Rectal smooth muscle tissue (tissue), 1 donor: ENCODE measurements at regions not wholly inside any gene's neighbourhood (a gene's known extent, or its start where the extent isn't known, plus 50 kb on each side); places are given as distances from the start of the nearest gene placed in this dataset.

ENCODE experiments used
- H3K27ac ChIP-seq: one replicate; pipeline ENCODE4 v1.7.0; 2013; ENCODE audit warnings: low read depth, low read length, inconsistent platforms
- H3K27me3 ChIP-seq: one replicate; pipeline ENCODE4 v1.7.0; 2013; ENCODE audit warnings: low read length; ENCODE audit not compliant: control insufficient read depth, insufficient read depth
- H3K36me3 ChIP-seq: one replicate; pipeline ENCODE4 v1.7.0; 2013; ENCODE audit warnings: low read length; ENCODE audit not compliant: control insufficient read depth, insufficient read depth
- H3K4me1 ChIP-seq: one replicate; pipeline ENCODE4 v1.7.0; 2013; ENCODE audit warnings: low read length; ENCODE audit not compliant: control insufficient read depth, insufficient read depth
- H3K4me3 ChIP-seq: one replicate; pipeline ENCODE4 v1.7.0; 2013; ENCODE audit warnings: low read length
- H3K9ac ChIP-seq: one replicate; pipeline ENCODE4 v1.7.0; 2013; ENCODE audit warnings: low read length

DNA sequence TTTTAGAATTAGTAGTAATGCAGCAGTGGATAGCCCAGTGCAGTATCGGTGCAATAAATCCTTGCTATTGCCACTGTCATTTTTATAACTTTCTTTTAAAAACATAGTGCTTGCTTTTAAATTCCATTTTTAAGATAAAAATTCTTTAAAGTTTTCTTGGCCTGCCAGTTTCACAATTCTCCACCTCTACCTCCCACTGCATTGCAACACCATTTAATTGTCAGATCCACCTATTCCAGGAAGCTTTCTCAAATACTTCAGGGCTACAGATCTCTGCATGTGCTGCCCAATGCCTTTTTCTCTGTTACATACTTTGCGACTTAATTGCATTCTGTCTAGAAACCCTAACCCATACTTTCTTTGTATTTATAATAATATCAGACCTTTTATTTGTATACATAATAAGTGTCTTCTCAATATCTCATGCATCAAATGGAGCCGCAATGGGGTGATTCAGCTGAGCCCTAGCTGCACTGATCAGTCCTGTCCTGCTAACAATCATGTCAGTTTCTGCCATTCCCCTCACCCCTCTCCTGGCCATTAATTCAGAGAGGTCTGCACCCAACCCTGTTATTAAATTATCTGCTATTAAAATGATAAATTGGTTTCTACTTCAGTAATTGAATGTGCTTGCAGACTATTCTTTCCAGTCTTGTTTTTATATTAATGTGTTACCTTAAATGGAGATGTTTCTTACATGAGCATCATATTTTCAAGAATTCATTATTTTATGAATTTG is 193.1 kb downstream of the SLIT2 start:
- H3K4me3 ChIP-seq = no peak overlapping the region
- no peaks in the 10 kb centered on the region for H3K36me3 ChIP-seq
- H3K4me1 ChIP-seq = peaks cover 8% of the 10 kb centered on the region
- no peak overlapping the region for H3K27ac ChIP-seq
- no peaks in the 10 kb centered on the region for H3K27me3 ChIP-seq
- H3K9ac ChIP-seq = no peak overlapping the region

DNA sequence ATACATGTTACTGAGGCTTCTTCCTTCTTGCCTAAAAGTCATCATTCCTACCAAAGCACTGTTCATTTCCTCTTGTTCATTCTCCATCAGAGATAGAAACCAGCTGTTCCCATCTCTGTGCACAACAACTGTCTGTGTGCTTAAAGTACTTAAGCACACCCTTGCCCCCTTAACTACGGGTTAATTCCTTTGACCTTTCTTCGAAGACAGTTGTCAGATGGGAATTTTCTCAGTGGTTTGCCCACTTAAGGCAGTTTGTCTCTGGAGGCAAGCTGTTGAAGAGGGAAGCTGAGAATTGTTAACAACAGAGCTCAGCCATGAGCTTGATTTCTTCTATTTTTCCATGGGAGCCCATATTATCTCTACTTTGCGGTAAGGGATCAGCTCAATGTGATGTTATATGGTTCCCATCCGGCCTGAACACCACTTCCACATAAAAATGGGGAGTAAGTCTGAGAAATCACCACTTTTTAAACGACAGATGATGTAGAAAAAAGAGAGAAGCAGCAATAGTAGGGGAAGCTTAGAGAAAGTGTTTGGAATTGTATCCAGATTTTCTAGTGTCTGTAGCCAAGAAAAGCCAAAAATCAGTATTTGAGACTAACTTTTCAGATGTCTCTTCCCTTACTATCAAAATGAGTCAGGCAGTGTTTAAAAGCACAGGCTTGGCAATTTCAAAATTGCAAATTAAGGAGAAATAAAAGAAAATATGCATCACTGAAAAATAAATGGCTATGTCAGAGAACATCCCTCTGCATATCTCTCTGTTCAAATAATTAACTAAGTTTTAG is 194.4 kb downstream of the SLIT2 start:
- no peaks in the 10 kb centered on the region for H3K27me3 ChIP-seq
- no peak overlapping the region for H3K4me3 ChIP-seq
- H3K9ac ChIP-seq = no peak overlapping the region
- peaks cover 7% of the 10 kb centered on the region for H3K4me1 ChIP-seq
- no peak overlapping the region for H3K27ac ChIP-seq
- H3K36me3 ChIP-seq = no peaks in the 10 kb centered on the region

DNA sequence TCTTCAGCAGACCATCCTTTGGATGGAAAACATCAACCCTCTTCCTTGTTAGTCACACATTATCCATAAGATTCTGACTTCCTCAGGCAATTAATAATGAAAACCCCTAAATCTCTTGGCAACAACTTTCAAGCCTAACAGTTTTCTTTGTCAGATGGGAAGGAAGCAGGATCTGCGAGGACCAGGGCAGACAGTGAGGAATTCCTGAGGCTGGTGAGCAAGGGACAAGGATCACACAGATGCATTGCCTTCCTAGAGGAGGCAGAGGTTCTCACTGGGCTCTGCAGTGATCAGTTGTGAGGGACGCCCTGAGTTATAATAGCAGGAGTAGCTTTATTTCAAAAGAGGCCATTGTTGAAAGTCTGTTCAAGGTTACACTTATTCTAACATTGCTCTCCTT is 195.4 kb downstream of the SLIT2 start:
- Histone ChIP-seq H3K27me3 (no peaks in the 10 kb centered on the region), H3K9ac (no peak overlapping the region), H3K4me3 (no peak overlapping the region), H3K36me3 (no peaks in the 10 kb centered on the region), H3K4me1 (peaks cover 7% of the 10 kb centered on the region), H3K27ac (no peak overlapping the region)

DNA sequence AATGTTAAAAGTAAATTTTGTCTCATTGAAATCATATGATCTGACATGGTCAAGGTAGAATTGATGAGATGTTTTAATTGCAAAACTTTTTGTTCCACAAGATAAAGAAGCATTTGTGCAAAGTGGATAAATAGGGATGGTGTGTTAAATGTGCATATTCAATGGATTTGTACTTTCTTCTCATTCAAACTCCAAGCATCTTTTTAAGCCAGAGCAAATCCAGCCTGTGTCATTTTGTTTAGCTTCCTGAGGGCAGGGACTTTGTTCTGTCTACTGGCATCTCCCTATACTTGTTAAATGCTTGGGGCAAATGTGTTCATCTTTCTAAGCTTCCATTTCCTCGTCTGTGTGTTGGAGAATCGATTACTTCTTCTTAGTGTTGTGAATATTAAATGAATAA is 200.3 kb downstream of the SLIT2 start:
- H3K36me3 ChIP-seq = no peaks in the 10 kb centered on the region
- H3K27ac ChIP-seq = no peak overlapping the region
- no peak overlapping the region for H3K9ac ChIP-seq
- H3K27me3 ChIP-seq = no peaks in the 10 kb centered on the region
- H3K4me3 ChIP-seq = no peak overlapping the region
- no peaks in the 10 kb centered on the region for H3K4me1 ChIP-seq

DNA sequence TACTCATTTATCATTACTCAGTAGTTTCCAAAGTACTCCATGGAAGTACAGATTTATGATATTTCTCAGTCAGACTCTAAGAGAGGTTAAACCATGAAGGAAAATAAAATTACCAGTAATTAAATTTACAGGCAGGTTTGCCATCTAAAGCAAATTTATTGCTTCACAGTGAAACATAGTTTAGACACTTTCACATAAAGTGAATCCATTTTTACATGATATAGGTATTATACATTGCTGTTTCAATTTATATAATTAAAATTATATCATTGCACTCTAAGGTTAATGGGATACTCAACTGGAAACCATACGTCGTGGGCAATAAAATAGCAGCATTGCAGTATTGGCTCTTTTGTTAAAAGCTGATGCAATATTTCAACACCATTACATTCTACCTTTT is 202.8 kb downstream of the SLIT2 start:
- Histone ChIP-seq H3K27me3 (no peaks in the 10 kb centered on the region), H3K27ac (no peak overlapping the region), H3K9ac (no peak overlapping the region), H3K4me3 (no peak overlapping the region), H3K36me3 (no peaks in the 10 kb centered on the region), H3K4me1 (no peaks in the 10 kb centered on the region)

DNA sequence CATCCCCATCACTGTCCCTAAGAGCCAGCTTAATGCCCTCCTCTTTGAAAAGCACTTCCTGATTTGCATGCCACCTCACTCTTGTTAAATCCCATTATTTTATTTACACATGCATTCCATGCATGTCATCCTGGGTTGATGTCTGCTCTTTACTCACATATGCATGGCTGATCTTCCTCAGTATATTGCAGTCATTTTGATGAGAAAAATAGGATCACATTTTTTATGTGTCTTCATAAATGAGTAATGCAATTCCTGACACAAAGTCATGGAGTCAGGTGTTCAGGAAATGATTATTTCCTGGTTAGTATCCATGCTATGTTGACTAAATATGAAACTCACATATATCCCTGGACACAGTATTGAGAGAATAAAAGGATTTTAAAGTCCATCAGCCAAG is 204.7 kb downstream of the SLIT2 start:
- no peak overlapping the region for H3K4me3 ChIP-seq
- no peak overlapping the region for H3K9ac ChIP-seq
- no peak overlapping the region for H3K27ac ChIP-seq
- H3K36me3 ChIP-seq = no peaks in the 10 kb centered on the region
- no peaks in the 10 kb centered on the region for H3K4me1 ChIP-seq
- H3K27me3 ChIP-seq = no peaks in the 10 kb centered on the region

DNA sequence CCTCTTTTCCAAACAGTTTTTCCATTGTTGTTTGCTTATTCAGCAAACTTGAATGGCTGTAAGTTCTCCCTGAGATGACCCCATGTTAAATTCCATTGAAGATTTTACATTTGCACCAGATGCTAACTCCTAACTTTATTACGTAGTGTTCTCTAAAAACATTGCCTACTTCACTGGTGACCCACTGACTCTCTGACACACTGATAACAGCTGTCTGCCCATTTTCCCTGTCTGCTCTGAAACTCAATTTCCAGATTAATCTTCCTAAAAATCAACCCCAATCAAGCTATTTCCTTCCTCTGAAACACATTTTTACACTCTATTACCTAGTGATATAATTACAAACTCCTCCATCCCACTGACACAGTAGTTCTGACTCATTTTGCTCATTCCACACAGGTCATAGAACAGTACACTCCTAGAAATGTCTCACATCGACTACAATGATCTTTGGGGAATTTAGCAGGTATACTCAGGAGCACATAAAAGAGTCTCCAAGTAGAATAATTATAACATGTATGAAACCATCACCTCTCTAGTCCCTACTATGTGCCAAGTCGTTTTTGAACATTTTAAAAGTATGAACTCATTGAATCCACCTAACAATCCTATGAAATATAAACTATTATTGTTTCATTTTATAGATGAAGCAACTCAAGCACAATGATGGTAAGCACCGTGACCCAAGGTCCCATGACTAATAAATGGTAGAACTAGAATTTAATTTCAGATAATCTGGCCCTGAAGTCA is 210.9 kb downstream of the SLIT2 start:
- H3K27me3 ChIP-seq = no peaks in the 10 kb centered on the region
- no peak overlapping the region for H3K4me3 ChIP-seq
- no peaks in the 10 kb centered on the region for H3K36me3 ChIP-seq
- no peaks in the 10 kb centered on the region for H3K4me1 ChIP-seq
- no peak overlapping the region for H3K27ac ChIP-seq
- H3K9ac ChIP-seq = no peak overlapping the region

DNA sequence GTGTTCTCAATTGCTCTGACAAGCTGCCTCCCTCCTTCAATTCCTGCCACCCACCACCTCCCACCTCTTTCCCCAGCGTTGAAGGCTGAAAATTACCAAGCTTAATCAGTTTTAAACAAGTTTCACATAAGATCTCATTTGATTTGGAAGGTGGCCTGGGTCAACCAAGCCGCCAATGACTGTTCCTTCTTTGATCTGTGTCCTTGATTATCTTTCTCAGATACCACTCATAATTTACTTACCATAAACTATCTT is 211.4 kb downstream of the SLIT2 start:
- no peak overlapping the region for H3K27ac ChIP-seq
- no peak overlapping the region for H3K4me3 ChIP-seq
- no peaks in the 10 kb centered on the region for H3K36me3 ChIP-seq
- no peak overlapping the region for H3K9ac ChIP-seq
- H3K27me3 ChIP-seq = no peaks in the 10 kb centered on the region
- no peaks in the 10 kb centered on the region for H3K4me1 ChIP-seq

DNA sequence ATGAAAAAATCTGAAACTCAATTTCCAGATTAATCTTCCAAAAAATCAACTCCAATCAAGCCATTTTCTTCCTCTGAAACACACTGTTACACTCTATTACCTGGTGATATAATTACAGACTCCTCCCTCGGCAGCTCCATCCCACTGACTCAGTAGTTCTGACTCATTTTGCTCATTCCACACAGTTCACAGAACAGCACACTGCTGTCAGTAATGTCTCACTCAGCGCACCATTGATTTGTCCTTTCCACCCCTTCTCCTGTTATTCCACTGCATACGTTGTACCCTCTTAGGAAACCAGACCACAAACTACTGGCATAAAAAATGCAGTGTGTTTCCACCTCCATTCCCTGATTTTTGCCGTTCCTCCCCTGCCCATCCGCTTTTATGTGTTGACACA is 212.7 kb downstream of the SLIT2 start:
- Histone ChIP-seq H3K27me3 (no peaks in the 10 kb centered on the region), H3K27ac (no peak overlapping the region), H3K36me3 (no peaks in the 10 kb centered on the region), H3K4me1 (no peaks in the 10 kb centered on the region), H3K9ac (no peak overlapping the region), H3K4me3 (no peak overlapping the region)

DNA sequence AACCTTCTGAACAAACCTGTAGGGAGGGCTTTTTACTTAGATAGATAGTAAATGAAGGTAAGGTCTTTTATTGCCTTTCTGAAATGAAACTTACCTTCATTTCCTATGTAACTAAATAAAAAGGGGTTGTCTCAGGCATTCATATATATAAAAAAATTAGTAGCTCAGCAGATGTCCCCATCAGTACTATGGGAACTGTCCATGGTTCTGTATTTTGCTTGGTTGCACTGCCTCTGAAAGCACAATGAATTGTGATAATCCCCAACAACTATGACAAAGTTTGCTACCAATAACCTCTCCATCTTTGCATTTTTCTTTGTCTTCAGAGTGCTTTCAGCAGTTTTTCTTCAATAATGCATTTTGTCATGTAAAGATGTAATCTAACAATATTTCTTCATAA is 222.4 kb downstream of the SLIT2 start:
- H3K27ac ChIP-seq = no peak overlapping the region
- H3K4me1 ChIP-seq = peaks cover 3% of the 10 kb centered on the region
- no peaks in the 10 kb centered on the region for H3K36me3 ChIP-seq
- no peak overlapping the region for H3K9ac ChIP-seq
- no peaks in the 10 kb centered on the region for H3K27me3 ChIP-seq
- no peak overlapping the region for H3K4me3 ChIP-seq

DNA sequence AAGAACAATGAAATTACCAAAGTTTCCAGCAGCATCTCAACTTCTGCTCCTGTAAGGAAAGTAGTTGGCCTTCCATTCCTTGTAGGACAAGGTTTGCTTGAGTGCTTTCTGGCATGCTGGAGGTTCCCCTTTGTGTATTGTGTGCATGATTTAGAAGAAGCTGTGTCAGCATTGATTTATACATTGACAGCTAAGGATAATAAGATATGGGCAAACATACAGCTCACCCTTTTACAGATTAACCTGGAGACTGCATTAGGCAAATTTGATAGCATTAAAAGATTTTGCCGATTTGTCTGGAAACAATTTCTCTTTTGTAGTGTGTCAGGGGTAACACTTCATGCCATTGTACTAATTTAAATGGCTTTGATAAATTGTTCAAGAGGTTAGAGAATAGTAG is 221.8 kb upstream of the PACRGL start:
- no peaks in the 10 kb centered on the region for H3K36me3 ChIP-seq
- no peak overlapping the region for H3K4me3 ChIP-seq
- H3K9ac ChIP-seq = no peak overlapping the region
- peaks cover 3% of the 10 kb centered on the region for H3K4me1 ChIP-seq
- H3K27me3 ChIP-seq = no peaks in the 10 kb centered on the region
- no peak overlapping the region for H3K27ac ChIP-seq

DNA sequence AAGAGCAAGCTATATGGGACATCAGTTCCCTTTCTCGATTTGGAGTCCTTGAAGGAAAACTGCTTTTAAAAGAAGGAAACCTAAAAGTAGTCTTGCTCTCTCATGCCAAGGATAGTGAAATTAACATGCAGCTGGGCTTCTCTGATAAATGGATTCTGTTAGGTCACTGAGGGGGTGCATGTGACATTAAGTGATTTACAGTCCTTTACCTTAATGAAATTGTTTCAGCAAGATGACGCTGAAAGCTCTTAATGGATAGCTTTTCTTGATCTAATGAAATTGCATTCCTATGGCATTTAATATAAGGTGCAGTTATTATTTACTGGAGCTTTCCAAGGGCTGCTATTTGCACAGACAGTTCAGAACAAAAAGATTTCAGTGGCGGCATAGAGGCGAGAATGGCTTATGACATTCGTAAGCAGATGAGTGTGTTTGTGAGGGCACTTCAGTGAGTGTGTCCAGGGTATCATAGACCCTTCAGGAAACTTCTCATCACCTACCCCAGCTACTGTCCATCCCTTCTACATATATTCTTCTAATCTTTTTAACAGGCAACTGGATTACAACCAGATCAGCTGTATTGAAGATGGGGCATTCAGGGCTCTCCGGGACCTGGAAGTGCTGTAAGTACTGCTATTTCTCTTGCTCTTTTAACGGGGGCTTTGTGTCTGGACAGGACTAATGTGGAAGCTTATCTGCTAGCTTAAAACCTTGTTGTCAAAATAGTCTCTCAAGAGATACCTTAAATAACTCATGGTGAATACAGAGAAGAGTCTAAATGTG is 219.9 kb upstream of the PACRGL start:
- H3K36me3 ChIP-seq = no peaks in the 10 kb centered on the region
- H3K4me3 ChIP-seq = no peak overlapping the region
- H3K27ac ChIP-seq = no peak overlapping the region

More for the DNA sequence above, 219.9 kb upstream of the PACRGL start:
- H3K27me3 ChIP-seq = no peaks in the 10 kb centered on the region
- H3K9ac ChIP-seq = no peak overlapping the region
- peaks cover 3% of the 10 kb centered on the region for H3K4me1 ChIP-seq
